Stimulated activated CD4-positive, alpha-beta T cell treated with anti-CD3 and anti-CD28 coated beads, TNF-alpha, amount 100 ng/mL, for 24 hours (primary cell): ENCODE measurements at regions not wholly inside any gene's neighbourhood (a gene's known extent, or its start where the extent isn't known, plus 50 kb on each side); places are given as distances from the start of the nearest gene placed in this dataset.
"Not testable (repeated sequence)": the region's sequence is repeated elsewhere in the genome, so short reads cannot be mapped to it uniquely, and the experiment has no call there.

ENCODE experiments used
- DNase-seq, 3 experiments: peaks; one replicate each; pipeline ENCODE4 v3.0.0-alpha.2; 2020; ENCODE audit warnings: low read depth in 3 of 3

GRCh38 chr18:62442391-62442790 is 80.4 kb upstream of the ZCCHC2 start:
- no peak for DNase-seq

- no peak for DNase-seq
Measured at GRCh38 chr18:62445386-62445917, 77.4 kb upstream of the ZCCHC2 start.

GRCh38 chr18:62446511-62446910 is 76.3 kb upstream of the ZCCHC2 start:
- no peak for DNase-seq

- DNase-seq, result no peak
Measured at GRCh38 chr18:62447652-62448051, 75.2 kb upstream of the ZCCHC2 start.

- no peak for DNase-seq
Measured at GRCh38 chr18:62448426-62448825, 74.4 kb upstream of the ZCCHC2 start.

- DNase-seq, result no peak
Measured at GRCh38 chr18:62449490-62450104, 73.2 kb upstream of the ZCCHC2 start.

- no peak for DNase-seq
Measured at GRCh38 chr18:62450175-62450545, 72.7 kb upstream of the ZCCHC2 start.

- DNase-seq, result no peak
Measured at GRCh38 chr18:62450546-62451410, 72.0 kb upstream of the ZCCHC2 start.

- DNase-seq, result peak in 1 of 3 experiments; percentile 3
Measured at GRCh38 chr18:62452280-62452831, 70.5 kb upstream of the ZCCHC2 start.

- DNase-seq, result no peak
Measured at GRCh38 chr18:62453864-62454263, 69.0 kb upstream of the ZCCHC2 start.

- no peak for DNase-seq
Measured at GRCh38 chr18:62454527-62454926, 68.3 kb upstream of the ZCCHC2 start.

GRCh38 chr18:62455222-62455621 is 67.6 kb upstream of the ZCCHC2 start:
- no peak for DNase-seq

- DNase-seq, result no peak
Measured at GRCh38 chr18:62457877-62458276, 64.9 kb upstream of the ZCCHC2 start.

GRCh38 chr18:62458346-62458745 is 64.5 kb upstream of the ZCCHC2 start:
- DNase-seq, result no peak

- DNase-seq, result no peak
Measured at GRCh38 chr18:62458868-62459716, 63.7 kb upstream of the ZCCHC2 start.

- DNase-seq, result no peak
Measured at GRCh38 chr18:62460851-62461300, 61.9 kb upstream of the ZCCHC2 start.

GRCh38 chr18:62461591-62461990 is 61.2 kb upstream of the ZCCHC2 start:
- DNase-seq, result no peak

GRCh38 chr18:62464266-62464665 is 58.6 kb upstream of the ZCCHC2 start:
- DNase-seq, result no peak

- DNase-seq, result not testable (repeated sequence)
Measured at GRCh38 chr18:62469131-62469530, 53.7 kb upstream of the ZCCHC2 start.
